H1 (cell line): ENCODE measurements at regions not wholly inside any gene's neighbourhood (a gene's known extent, or its start where the extent isn't known, plus 50 kb on each side); places are given as distances from the start of the nearest gene placed in this dataset.

ENCODE experiments used
- CBX8 ChIP-seq: fragments of 300-800, 300-1000 bp; sonication (generic); IDR thresholded peaks from 2 replicates; pipeline ENCODE4 v1.7.1; 2016; ENCODE audit warnings: low read depth, low read length, borderline replicate concordance
- CTBP2 ChIP-seq: IDR thresholded peaks from 2 replicates; pipeline ENCODE4 v1.7.0; 2011; ENCODE audit warnings: borderline replicate concordance, mild to moderate bottlenecking, moderate library complexity, mixed read lengths, low read length; ENCODE audit not compliant: insufficient read depth, insufficient read length
- HDAC2 ChIP-seq, 2 experiments: fragments of 300-600 bp in 1 of 2; sonication (generic) in 1 of 2; IDR thresholded peaks; 2 replicates each; pipeline ENCODE4 v1.6.1; 2011 to 2012; ENCODE audit warnings: low read depth in 2 of 2, low read length in 2 of 2, mild to moderate bottlenecking in 2 of 2, moderate library complexity in 2 of 2, borderline replicate concordance in 1 of 2, inconsistent platforms in 1 of 2
- JUN ChIP-seq: IDR thresholded peaks from 2 replicates; pipeline ENCODE4 v1.6.1; 2011; ENCODE audit warnings: low read depth, mild to moderate bottlenecking, improper control_type of control experiment, low read length
- RFX5 ChIP-seq: IDR thresholded peaks from 2 replicates; pipeline ENCODE4 v1.6.1; 2011; ENCODE audit warnings: low read depth, low read length, improper control_type of control experiment, borderline replicate concordance
- TCF12 ChIP-seq: IDR thresholded peaks from 2 replicates; pipeline ENCODE4 v1.6.1; 2011; ENCODE audit warnings: low read depth, mild to moderate bottlenecking, low read length

DNA sequence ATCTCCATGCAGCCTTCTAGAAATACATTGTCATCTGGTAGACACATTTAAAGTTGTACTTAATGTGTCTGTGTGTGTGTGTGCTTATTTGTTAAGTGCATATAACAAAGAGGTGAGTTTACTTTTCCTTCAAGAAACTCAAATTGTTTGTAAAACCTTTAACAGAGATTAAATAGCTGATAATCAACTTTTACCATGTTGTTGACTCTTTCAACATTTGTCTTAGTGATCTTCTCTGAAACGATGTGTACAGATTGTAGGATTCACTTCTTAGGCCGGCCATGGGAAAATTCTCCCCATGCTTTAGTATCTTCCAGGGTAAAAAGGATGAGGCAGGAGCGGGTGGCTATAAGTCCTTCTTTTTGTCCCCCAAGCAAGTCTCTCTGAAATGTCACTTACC lies 292.9 kb upstream of the MAF start (continued):
- TF ChIP-seq TCF12 (no peak), CBX8 (no peak), JUN (no peak), CTBP2 (no peak), HDAC2 (IDR thresholded peaks at IDR 0.05; ENCODE audit: borderline replicate concordance in 1 of 2, low read depth in 2 of 2, low read length in 2 of 2) (no peak), RFX5 (no peak)
